ENCODE measurements at regions not wholly inside any gene's neighbourhood (a gene's known extent, or its start where the extent isn't known, plus 50 kb on each side); places are given as distances from the start of the nearest gene placed in this dataset.

DNA sequence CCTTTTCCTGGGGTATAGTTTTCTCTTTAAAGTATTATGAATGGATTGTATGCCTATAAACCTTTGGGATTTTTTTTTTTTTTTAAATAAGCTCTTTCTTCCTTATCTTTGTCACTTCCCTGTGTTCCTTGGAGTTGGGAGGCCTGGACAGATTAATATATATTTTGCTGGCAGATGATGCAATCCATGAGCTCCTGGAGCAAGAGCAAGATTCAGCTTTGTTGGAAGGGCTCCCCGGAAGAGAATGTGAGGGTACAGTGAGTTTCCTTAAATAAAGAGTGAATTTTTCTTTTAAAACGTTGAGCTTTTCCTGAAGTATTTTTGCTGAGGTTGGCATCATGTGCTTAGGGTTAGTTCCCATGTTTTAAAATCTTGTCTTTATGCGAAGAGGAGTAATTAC, 98.7 kb upstream of the SLC28A3 start:
- no peak overlapping the region for H3K4me3 ChIP-seq (ENCODE audit: low read depth, low read length)
- DNase-seq (ENCODE audit: low read depth), result no peak
- no peaks in the 10 kb centered on the region for H3K36me3 ChIP-seq (ENCODE audit: control insufficient read depth, insufficient read depth, low read length)
- H3K27me3 ChIP-seq (ENCODE audit: control insufficient read depth, insufficient read depth, low read length), result no peaks in the 10 kb centered on the region
- TF ChIP-seq, protein P1, sequence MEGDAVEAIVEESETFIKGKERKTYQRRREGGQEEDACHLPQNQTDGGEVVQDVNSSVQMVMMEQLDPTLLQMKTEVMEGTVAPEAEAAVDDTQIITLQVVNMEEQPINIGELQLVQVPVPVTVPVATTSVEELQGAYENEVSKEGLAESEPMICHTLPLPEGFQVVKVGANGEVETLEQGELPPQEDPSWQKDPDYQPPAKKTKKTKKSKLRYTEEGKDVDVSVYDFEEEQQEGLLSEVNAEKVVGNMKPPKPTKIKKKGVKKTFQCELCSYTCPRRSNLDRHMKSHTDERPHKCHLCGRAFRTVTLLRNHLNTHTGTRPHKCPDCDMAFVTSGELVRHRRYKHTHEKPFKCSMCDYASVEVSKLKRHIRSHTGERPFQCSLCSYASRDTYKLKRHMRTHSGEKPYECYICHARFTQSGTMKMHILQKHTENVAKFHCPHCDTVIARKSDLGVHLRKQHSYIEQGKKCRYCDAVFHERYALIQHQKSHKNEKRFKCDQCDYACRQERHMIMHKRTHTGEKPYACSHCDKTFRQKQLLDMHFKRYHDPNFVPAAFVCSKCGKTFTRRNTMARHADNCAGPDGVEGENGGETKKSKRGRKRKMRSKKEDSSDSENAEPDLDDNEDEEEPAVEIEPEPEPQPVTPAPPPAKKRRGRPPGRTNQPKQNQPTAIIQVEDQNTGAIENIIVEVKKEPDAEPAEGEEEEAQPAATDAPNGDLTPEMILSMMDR (IDR thresholded peaks at IDR 0.05; ENCODE audit: insufficient read depth, low read length, poor library complexity, severe bottlenecking), result no peak

DNA sequence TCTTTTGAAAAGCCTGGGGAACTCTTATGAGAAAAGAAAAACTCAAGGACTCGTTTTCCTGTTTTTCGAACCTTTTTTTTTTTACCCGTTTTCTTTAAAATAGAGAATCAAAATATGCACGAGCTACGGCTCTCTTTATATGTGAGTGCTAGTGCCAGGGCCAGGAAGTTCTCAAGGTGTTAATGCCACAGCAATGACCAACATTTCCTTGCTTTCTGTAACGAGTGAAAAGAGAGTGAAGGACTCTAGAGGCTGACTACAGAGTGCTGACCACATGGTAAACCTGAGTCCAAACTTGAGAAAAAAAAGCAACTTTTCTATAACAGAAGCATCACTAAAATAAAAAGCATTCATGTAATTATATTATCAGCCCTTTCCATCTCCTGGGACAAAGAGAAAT, 102.2 kb upstream of the SLC28A3 start:
- Histone ChIP-seq H3K4me3 (ENCODE audit: low read depth, low read length) (no peak overlapping the region), H3K36me3 (ENCODE audit: control insufficient read depth, insufficient read depth, low read length) (no peaks in the 10 kb centered on the region), H3K27me3 (ENCODE audit: control insufficient read depth, insufficient read depth, low read length) (no peaks in the 10 kb centered on the region)
- TF ChIP-seq, protein P1 (IDR thresholded peaks at IDR 0.05; ENCODE audit: insufficient read depth, low read length, poor library complexity, severe bottlenecking), result no peak
- DNase-seq (ENCODE audit: low read depth), result no peak

DNA sequence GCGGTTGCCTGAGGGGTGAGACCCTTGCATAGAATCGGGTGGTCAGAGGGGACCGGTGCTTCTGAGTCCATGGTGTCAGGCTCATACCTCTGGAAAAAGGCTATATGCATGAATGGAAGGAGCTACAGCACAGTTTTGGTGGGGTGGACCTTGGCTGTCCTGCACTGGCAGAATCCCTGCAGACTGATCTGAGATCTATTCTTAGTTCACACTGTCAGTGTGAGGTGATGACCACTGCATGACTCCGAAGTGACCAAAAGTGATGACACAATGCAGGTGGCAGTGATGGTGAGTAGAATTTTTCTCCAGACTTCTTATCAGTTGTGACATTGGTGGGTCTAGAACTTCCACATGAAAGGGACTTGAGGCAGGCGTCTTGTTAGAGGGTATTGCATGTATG, 105.2 kb upstream of the SLC28A3 start:
- H3K4me3 ChIP-seq (ENCODE audit: low read depth, low read length), result no peak overlapping the region
- TF ChIP-seq, protein P1 (IDR thresholded peaks at IDR 0.05; ENCODE audit: insufficient read depth, low read length, poor library complexity, severe bottlenecking), result no peak
- no peak for DNase-seq (ENCODE audit: low read depth)
- H3K36me3 ChIP-seq (ENCODE audit: control insufficient read depth, insufficient read depth, low read length), result no peaks in the 10 kb centered on the region
- no peaks in the 10 kb centered on the region for H3K27me3 ChIP-seq (ENCODE audit: control insufficient read depth, insufficient read depth, low read length)

DNA sequence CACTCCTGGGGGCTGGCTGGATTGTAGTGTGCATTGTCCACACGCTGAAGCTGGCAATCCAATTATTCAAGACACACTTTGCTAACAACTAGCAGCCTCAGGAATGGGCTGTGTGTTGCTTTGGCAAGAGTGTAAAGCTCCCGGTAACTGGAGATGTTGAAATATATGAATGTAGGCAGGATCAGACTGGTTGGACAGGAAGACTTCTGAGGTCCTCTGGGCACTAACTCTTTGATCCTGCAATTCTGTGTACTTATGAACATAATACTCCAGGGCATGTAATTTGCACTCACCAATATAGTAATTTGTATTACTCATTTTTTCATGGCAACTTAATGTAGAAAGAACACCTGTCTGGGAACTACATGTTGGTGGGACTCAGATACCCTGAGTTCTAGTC, 106.7 kb upstream of the SLC28A3 start:
- H3K36me3 ChIP-seq (ENCODE audit: control insufficient read depth, insufficient read depth, low read length), result no peaks in the 10 kb centered on the region
- H3K27me3 ChIP-seq (ENCODE audit: control insufficient read depth, insufficient read depth, low read length), result no peaks in the 10 kb centered on the region
- TF ChIP-seq, protein P1 (IDR thresholded peaks at IDR 0.05; ENCODE audit: insufficient read depth, low read length, poor library complexity, severe bottlenecking), result no peak
- no peak for DNase-seq (ENCODE audit: low read depth)
- no peak overlapping the region for H3K4me3 ChIP-seq (ENCODE audit: low read depth, low read length)

DNA sequence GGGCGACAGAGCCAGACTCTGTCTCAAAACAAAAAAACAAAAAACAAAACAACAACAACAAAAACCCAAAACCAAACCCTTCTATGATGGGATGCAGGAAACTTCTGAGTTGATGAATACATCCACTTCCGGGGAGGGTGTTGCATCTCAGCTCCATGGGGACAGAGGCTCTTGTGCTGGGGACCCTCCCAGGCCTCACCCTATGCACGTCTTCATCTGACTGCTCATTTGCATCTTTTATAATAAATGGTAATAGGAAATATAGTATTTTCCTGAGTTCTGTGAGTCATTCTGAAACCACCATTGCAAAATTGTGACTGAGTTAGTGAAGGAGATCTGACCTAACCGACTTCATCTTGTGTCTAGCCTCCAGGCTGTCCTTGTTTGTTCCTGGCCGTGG, 109.5 kb upstream of the SLC28A3 start:
- no peaks in the 10 kb centered on the region for H3K27me3 ChIP-seq (ENCODE audit: control insufficient read depth, insufficient read depth, low read length)
- no peak overlapping the region for H3K4me3 ChIP-seq (ENCODE audit: low read depth, low read length)
- TF ChIP-seq, protein P1 (IDR thresholded peaks at IDR 0.05; ENCODE audit: insufficient read depth, low read length, poor library complexity, severe bottlenecking), result no peak
- H3K36me3 ChIP-seq (ENCODE audit: control insufficient read depth, insufficient read depth, low read length), result no peaks in the 10 kb centered on the region
- no peak for DNase-seq (ENCODE audit: low read depth)

DNA sequence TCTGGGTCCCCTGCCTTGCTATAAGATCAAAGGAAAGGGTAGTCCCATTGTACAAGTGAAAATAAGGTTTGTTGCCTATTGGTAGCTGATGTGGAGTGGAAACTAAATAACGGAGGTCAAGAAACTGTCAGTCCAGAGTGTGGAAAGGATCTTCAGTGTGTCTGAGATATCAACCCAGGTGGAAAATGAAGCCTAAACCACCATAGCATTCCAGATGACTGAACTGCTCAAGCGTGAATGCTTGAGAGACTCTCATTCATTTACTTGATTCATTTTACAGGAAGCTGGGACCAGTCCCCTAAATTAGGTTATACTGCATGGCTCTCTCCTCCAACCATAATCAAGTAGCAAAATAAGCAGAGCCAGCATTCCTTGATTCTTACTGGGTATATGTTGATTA, 116.0 kb upstream of the SLC28A3 start:
- TF ChIP-seq, protein P1 (IDR thresholded peaks at IDR 0.05; ENCODE audit: insufficient read depth, low read length, poor library complexity, severe bottlenecking), result no peak
- DNase-seq (ENCODE audit: low read depth), result no peak
- Histone ChIP-seq H3K4me3 (ENCODE audit: low read depth, low read length) (no peak overlapping the region), H3K27me3 (ENCODE audit: control insufficient read depth, insufficient read depth, low read length) (no peaks in the 10 kb centered on the region), H3K36me3 (ENCODE audit: control insufficient read depth, insufficient read depth, low read length) (no peaks in the 10 kb centered on the region)

Measured in kidney epithelial cell (primary cell).